H1 (cell line): ENCODE measurements at regions not wholly inside any gene's neighbourhood (a gene's known extent, or its start where the extent isn't known, plus 50 kb on each side); places are given as distances from the start of the nearest gene placed in this dataset.

Source experiments
- CBX5 ChIP-seq: fragments of 300-800, 300-1000 bp; sonication (generic); IDR thresholded peaks from 2 replicates; pipeline ENCODE4 v1.7.1; 2016; ENCODE audit warnings: antibody characterized with exemption, low read length, low read depth
- POU5F1 ChIP-seq: IDR thresholded peaks from 2 replicates; pipeline ENCODE4 v1.6.1; 2011; ENCODE audit warnings: low read depth, mild to moderate bottlenecking, low read length, moderate library complexity
- TCF12 ChIP-seq: IDR thresholded peaks from 2 replicates; pipeline ENCODE4 v1.6.1; 2011; ENCODE audit warnings: low read depth, mild to moderate bottlenecking, low read length
- TF ChIP-seq, protein P1 (sequence below): fragments of 300-600 bp; sonication (generic); IDR thresholded peaks from 2 replicates; pipeline ENCODE4 v1.7.1; 2012; ENCODE audit warnings: low read length, moderate library complexity, mild to moderate bottlenecking, inconsistent platforms; ENCODE audit not compliant: insufficient replicate concordance

DNA sequence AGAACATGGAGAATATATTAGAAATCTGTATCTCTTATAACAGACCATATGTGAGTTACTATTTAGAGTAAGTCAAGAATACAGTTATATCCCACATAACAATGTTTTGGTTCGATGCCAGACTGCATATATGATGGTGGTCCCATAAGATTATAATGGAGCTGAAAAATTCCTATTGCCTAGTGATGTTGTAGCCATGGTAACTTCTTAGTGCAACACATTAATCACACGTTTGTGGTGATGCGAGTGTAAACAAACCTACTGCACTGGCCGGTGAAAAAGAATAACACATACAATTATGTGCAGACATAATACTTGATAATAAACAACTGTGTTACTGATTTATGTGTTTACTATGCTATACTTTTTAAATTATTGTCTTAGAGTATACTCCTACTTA is 69.8 kb upstream of the MNS1 start (continued):
- TF ChIP-seq, protein P1, sequence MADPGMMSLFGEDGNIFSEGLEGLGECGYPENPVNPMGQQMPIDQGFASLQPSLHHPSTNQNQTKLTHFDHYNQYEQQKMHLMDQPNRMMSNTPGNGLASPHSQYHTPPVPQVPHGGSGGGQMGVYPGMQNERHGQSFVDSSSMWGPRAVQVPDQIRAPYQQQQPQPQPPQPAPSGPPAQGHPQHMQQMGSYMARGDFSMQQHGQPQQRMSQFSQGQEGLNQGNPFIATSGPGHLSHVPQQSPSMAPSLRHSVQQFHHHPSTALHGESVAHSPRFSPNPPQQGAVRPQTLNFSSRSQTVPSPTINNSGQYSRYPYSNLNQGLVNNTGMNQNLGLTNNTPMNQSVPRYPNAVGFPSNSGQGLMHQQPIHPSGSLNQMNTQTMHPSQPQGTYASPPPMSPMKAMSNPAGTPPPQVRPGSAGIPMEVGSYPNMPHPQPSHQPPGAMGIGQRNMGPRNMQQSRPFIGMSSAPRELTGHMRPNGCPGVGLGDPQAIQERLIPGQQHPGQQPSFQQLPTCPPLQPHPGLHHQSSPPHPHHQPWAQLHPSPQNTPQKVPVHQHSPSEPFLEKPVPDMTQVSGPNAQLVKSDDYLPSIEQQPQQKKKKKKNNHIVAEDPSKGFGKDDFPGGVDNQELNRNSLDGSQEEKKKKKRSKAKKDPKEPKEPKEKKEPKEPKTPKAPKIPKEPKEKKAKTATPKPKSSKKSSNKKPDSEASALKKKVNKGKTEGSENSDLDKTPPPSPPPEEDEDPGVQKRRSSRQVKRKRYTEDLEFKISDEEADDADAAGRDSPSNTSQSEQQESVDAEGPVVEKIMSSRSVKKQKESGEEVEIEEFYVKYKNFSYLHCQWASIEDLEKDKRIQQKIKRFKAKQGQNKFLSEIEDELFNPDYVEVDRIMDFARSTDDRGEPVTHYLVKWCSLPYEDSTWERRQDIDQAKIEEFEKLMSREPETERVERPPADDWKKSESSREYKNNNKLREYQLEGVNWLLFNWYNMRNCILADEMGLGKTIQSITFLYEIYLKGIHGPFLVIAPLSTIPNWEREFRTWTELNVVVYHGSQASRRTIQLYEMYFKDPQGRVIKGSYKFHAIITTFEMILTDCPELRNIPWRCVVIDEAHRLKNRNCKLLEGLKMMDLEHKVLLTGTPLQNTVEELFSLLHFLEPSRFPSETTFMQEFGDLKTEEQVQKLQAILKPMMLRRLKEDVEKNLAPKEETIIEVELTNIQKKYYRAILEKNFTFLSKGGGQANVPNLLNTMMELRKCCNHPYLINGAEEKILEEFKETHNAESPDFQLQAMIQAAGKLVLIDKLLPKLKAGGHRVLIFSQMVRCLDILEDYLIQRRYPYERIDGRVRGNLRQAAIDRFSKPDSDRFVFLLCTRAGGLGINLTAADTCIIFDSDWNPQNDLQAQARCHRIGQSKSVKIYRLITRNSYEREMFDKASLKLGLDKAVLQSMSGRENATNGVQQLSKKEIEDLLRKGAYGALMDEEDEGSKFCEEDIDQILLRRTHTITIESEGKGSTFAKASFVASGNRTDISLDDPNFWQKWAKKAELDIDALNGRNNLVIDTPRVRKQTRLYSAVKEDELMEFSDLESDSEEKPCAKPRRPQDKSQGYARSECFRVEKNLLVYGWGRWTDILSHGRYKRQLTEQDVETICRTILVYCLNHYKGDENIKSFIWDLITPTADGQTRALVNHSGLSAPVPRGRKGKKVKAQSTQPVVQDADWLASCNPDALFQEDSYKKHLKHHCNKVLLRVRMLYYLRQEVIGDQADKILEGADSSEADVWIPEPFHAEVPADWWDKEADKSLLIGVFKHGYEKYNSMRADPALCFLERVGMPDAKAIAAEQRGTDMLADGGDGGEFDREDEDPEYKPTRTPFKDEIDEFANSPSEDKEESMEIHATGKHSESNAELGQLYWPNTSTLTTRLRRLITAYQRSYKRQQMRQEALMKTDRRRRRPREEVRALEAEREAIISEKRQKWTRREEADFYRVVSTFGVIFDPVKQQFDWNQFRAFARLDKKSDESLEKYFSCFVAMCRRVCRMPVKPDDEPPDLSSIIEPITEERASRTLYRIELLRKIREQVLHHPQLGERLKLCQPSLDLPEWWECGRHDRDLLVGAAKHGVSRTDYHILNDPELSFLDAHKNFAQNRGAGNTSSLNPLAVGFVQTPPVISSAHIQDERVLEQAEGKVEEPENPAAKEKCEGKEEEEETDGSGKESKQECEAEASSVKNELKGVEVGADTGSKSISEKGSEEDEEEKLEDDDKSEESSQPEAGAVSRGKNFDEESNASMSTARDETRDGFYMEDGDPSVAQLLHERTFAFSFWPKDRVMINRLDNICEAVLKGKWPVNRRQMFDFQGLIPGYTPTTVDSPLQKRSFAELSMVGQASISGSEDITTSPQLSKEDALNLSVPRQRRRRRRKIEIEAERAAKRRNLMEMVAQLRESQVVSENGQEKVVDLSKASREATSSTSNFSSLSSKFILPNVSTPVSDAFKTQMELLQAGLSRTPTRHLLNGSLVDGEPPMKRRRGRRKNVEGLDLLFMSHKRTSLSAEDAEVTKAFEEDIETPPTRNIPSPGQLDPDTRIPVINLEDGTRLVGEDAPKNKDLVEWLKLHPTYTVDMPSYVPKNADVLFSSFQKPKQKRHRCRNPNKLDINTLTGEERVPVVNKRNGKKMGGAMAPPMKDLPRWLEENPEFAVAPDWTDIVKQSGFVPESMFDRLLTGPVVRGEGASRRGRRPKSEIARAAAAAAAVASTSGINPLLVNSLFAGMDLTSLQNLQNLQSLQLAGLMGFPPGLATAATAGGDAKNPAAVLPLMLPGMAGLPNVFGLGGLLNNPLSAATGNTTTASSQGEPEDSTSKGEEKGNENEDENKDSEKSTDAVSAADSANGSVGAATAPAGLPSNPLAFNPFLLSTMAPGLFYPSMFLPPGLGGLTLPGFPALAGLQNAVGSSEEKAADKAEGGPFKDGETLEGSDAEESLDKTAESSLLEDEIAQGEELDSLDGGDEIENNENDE, result no peak
- no peak for TF ChIP-seq TCF12
- TF ChIP-seq CBX5, result no peak
- no peak for TF ChIP-seq POU5F1
